HT-29 (cell line): ENCODE measurements at regions not wholly inside any gene's neighbourhood (a gene's known extent, or its start where the extent isn't known, plus 50 kb on each side); places are given as distances from the start of the nearest gene placed in this dataset.

ENCODE experiments used
- DNase-seq: peaks from one replicate; pipeline ENCODE4 v3.0.0-alpha.2; 2015; ENCODE audit warnings: low spot score

DNA sequence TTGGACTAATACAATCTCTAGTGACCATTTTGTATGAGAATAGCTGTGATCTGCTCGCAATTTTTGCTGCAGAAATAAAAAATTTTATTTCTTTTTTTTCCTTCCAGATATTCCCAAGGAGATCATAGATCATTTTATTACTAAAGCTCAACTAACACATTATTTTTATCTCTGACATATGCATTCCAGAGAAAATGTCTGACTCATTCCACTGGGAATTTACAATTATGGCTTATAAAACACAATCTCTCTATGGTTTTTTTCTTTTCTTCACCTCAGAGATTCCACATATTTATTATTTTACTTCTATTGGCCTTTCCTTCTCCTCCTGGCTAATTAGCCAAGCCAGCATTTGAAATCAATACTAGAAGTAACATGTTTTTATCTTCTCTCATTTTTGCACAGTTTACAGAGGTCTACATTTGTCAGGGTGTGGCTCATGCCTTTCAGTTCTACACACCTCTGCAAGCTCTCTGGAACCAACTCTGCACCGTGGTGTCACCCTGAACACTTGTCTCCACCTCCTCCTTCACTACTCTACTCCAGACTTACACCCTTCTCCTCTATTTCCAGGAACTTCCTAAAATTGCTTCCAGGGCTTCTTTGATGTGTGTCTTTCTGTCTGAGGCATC, 59.8 kb upstream of the GPM6A start:
- DNase-seq = no peak

DNA sequence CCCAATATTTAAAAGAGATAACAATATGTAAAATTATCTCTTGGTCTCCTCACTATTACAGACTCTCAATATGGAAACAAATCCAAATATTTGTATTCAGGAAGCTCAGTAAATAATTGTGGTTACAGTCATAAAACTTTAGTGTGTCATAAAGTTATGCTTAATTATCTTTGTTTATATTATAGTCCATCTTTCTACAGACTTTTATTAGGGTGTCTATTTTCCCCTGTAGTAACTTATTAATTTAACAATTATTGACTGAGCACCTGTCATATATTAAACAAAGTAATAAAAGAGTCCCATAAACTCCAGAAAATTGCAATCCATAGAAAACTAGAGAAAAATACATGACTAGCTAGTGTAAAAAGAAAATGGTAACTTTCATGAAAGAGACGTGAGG, 61.6 kb upstream of the GPM6A start:
- DNase-seq = no peak

DNA sequence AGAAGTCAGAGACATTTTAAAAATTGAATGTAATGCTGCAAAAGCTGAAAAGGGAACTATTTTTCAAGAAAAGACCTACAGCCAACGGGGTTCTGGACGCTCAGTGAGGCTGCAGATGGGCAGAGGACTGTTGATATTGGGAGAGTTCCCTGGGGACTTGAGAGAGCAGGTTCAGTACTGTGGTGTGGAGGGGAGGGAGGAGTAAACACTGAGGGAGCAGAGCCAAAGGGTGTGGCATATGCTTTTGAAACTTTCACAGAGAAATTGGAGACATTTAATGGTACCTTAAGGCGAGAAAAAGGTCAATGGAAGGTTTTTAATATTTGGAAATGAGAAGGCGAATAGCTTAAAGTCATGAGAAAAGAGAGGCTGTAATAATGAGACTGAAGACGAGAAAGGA, 62.2 kb upstream of the GPM6A start:
- no peak for DNase-seq

DNA sequence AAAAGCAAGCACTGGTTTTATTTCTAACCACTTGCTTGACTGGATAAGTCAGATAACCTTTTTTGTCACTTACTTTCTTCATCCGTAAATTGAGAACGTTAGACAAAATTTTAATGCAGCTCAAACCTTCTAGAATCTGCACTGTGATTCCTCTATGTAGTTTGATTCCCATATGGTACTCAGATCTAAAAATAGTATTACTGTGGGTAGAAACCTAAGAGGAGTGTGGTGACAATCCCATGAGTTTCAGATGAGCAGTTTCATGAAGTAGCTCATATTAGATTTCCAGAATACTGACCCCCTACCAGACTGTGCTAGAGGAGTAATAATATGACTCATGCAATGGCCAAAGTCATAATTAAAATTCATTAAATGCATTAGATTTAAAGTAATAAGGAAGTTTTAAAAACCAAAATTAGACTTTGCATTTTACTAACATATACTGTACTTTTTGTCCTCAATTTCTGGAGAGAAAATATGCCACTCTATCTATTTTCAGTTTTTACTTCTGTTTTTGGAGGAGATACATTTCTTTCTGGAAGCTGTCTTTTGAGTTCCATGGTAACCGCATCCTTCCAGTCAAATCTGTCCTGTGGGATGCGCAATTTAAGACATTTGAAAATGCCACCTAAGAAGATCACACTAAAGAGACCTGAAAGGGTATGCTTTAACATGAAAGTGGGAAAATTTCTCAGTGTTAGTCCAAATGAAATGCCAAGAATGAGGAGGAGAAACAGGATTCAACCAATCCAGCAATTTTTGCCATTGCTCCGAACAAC, 64.1 kb upstream of the GPM6A start:
- DNase-seq = no peak

DNA sequence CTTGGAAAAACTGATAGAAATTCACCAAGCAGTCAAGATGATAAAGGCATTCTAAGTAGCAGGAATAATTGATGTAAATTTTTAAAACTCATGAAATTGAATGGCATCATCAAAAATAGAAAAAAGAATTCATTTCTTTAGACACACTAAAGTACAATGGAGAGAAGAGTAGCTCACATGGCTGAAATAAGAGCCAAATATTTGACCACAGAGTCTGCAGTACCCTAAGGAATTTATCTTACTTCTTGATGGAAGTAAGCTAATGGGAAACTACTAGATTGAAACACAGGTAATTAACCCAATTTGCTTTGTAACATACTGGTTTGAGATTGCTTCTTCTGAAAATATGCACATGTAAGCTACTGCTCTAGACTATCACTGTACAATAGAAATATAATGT, 70.8 kb upstream of the GPM6A start:
- no peak for DNase-seq

DNA sequence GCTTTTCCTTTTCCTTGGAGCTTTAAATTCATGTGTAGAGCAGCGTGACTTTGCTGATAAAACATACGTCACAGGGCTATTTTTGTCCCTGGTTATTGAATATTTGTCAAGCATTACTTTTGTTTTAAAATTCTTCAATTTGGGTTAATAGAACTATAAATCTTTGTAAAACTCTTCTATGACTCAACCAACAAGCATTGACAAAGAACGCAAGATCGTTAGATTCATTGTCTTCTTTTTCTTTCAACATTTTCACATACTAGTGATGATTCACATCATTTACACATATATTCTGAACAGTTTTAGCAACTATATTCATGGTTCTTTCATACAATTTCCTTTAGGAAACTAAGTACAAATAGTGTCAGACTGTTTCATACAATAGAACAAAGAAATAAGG, 72.0 kb upstream of the GPM6A start:
- DNase-seq = no peak

DNA sequence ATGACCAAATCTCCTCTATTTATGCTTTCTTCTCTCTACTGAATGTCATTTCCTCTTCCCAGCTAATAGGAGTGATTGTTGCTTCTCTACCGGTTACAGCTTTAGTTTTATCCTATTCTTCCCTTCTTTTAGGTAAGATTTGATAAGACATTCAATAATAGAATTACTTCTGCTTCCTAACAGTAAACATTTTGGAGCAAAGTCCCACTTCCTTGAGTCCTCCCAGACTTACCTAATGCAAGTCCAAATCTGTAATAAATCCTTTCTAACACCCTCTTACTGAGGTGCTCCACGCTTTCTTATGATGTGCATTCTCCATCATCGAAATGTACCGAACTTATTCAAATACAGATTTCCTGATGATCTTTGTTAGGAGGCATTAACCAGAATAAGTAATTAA, 79.2 kb upstream of the GPM6A start:
- no peak for DNase-seq

DNA sequence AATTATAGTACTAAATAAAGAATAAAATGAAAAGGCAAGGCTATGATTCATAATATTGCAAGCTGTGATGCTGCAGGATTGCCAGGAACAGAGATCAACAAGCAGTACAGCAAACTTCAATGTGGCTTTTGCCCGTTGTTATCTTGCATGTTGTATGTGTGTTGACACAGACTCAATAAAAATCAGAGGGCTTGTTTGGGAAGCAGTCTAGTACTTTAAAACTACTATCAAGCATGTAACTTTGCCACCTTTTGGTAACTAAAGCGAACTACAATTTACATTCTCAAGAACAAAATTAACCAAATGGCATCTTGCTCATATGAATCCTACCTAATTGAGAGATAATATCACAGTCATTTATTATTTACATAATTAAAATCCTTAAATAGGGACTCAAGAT, 79.8 kb upstream of the GPM6A start:
- peak; percentile 40 for DNase-seq

DNA sequence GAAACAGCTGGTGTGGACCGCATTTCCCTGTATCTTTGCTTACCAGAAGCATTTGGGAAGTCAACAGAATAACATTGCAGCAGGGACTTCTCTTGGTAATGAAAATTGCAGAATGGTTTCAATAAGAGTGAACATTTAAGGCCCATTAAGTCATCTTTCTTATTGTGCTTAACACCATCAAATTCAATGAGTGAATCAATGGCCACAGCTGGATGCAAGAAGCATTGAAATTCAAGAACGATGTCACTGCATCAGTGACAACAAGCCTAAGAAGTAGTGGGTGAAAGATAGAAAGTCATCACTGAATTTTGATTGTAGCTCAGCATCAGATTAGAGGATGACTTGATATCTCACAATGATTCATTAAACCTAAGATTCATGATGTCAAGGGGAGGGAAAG, 93.9 kb upstream of the GPM6A start:
- DNase-seq = no peak

DNA sequence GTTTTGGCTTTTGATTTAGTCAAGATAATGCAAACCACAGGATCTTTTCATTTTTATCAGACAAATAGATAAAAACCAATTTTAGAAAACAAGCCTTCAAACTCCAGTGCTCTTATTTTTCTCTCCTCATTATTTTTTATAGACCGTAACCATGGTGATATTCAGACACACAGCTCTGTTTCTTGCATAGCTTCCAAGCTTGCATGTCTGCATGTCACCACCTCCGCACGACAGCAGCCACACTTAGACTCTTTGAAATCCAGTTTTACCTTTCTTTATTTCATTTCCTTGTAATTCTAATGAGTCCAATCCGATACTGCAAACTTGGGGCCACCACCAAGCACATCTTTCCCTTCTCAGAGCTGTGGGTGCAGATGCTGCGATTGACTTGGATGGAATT, 94.3 kb upstream of the GPM6A start:
- no peak for DNase-seq

DNA sequence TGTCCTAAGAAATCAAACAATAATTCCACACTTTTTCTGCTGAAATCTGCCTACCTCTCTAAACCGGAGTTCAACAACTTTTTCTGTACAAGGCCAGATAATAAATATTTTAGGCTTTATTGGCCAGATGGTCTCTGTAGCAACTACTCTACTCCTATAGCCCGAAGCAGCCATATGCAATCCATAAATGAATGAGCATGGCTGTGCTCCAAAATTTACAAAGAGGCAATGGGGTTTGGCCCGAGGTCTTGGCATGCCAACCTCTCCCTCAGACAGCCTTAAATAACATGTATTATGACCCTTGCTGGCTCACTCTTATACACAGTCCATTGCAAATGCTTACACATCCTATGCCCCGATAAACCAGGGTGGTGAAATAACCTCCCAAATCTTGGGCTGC, 98.6 kb upstream of the GPM6A start:
- DNase-seq = no peak

DNA sequence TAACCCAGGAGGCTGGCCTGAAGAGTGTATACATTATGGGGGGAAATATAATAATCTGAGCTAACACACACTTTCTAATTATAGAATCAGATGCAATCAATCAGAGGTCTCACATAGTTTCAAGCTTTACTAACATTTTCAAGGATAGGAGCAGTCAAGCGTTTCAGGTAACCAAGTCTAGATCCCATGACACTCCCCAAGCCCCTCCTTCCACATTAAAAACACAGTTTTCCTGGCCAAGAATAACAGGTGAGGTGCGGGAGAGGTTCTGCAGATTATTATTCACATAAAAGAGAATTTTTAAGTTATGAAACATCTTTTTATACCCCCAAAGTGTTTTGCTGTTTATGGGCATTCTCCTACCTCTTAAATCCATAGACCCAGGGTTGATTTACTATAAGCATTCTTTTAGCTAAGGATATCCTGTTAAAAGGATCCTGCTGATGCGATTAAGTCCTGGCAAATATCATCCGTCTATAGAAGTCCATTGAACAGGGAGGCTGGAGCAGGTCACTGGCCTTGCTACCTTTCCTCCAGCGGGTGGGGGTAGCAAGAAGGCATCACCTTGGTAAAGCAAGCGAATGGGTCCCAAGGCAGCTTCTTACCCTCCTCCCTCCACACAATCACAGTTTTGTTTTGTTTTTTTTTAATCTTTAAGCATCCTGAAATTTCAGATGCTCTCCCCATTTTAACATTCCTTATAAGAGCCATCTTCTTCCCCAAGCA, 104.7 kb upstream of the GPM6A start:
- no peak for DNase-seq

DNA sequence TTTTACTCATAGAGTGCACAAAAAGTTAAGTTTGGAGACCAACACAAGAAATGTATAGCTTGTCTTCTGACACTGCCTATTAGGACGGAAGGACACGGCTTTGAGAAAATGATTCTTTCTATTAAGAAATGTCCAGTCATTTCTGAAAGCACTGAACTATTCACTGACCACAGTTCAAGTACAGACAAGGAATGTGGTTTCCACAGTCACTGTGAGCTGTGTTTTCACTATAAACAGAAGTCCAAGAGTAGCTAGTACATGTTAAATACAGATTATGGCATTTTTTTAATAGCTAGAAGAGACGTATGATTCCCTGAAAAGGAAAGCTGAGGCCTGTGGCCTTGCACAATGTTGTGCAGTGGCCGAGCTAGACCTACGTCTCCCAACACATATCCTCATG, 115.1 kb upstream of the GPM6A start:
- no peak for DNase-seq

DNA sequence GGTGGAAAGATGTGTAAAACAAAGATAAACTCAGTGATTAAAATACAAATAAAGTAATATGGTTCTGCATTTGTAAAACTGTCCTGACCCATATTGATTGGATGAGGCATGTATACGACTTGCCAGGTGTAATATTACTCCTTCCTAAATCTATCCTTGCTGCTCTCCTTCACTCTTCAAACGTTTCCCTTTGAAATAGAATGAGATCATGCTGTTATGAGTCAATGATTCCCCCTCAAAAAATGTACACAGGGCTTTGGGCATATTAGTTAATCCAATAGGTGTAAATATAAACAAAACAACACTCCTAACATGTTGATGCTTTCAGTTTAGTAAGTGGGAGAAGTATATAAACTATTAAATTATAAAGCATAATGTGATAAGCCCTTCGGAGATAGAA, 117.4 kb upstream of the GPM6A start:
- no peak for DNase-seq

DNA sequence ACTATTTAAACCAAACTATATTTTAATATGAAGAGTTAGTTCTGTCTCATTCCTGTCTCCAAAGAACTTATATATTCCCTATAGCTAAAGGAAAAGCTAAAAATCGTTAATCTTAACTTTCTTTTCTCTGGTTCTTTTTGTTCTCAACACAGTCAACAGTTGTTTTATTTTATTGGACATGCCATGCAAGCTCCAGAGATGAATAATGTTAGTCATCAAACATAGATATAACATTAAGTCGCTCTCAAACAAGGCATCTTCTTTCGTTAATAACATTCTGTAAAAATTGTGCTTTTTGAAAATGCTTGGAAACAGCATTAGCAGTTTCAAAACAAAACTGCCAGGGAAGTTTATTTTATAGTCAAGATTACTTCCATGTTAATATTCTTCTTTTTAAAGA, 117.9 kb upstream of the GPM6A start:
- no peak for DNase-seq

DNA sequence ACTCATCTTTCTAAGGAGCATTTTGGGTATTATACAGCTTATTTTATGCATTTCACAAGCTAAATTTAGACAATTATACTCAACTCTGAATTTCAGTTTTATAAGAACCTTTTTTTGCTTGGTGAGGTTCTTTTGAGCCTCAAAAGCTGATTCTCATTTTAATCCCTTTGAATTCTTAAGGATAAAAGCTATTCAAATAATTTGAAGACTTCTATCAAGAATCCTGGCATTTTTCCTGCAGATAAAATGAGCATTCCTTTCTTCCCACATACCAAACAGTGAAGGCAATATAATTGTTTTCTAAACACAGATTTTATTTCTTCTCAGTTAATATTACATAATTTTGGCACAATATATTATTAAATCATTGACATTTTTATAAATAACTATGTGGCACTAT, 118.4 kb upstream of the GPM6A start:
- no peak for DNase-seq

DNA sequence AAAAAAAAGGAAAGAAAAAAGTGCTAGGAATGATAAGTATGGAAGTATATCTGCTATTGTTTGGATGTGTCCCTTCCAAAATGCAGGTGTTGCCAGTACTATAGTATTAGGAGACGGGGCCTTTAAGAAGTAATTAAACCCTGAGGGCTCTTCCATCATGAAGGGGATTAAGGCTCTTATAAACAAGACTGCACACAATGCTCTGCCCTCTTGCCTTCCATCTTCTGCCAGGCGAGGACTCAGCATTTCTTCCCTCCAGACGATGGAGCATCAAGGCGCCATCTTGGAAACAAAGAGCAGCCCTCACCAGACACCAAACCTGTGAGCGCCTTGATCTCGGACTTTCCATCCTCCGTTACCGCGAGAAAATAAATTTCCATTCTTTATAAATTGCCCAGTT, 120.1 kb upstream of the GPM6A start:
- DNase-seq = no peak

DNA sequence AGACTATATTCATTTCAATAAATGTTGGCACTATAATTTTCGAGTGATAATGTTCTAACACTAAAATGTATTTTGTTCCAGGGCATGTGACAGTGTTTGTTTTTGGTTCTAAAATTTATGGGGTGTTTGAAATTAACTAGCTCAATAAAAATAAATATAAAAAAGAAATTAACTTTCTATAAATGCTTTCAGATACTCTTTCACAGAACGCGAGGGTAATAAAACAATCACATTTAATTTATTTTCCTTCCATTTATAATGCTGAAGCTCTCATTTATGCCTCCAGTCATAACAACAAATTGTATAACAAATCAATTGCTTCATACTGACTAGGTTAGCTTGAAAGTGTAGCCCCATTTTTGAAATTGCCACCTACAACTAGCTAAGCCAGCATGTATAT, 122.4 kb upstream of the GPM6A start:
- DNase-seq = no peak

DNA sequence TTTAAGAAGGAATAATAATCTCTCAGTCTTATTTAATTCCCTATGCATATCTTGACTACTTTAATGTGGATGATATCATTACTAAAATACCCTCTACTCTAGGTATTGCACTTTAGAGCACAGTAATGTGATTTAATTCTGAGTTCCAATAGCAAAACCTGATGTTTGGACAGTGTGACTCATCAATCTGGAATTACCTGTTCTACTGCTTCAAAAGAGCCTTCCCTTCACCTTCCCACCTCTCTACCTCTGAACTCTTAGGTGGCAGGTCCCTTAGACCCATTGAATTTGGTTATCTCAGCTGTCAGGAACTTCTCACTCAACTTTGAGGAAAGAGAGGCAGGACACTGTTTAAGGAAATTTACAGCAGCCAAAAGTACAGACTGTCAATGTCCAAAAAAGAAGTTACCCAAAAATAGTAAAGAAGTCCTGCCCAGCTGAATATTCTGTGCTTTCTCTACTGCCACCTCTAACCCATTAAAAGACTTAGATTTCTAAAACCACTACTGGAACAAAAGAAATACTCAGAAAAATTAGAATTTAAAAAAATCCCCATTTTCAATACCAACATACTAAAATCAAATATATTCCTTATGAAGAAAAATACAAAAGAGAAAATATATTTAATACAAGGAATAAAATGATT, 123.1 kb upstream of the GPM6A start:
- DNase-seq = peak; percentile 79

DNA sequence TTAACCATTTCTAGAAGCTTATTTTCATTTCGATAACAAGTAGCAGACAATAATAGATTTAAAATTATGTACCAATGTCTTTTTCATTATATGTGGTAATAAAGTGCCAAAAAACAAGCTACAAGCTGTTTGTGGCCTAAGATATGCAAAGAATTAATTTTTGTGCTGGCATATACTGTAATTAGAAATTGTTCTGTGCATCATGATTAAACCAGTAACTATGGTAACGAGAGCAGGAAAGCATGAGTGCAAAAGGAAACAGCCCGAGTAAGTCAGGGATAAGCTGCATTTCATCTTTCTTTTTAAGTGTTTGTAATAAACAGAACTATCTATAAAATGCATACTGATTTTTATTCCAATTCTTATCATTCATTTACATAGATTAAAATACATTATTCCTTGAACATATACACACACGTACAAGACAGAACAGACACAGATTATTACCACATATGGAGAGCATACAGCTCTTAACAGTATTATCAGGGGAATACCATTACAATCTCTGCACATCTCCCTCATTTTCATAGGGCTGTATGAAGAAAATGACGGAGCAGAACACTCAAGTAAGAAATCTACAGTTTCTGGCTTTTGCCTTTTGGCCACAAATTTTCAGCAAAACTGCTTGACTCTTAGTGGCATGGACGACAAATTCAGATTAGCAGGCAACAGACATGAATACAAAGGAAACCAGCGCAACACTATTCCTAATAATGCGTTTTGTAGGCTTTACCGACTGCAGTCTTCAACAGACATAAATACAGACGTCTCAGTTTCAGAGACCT, 121.3 kb upstream of the WDR17 start:
- no peak for DNase-seq

DNA sequence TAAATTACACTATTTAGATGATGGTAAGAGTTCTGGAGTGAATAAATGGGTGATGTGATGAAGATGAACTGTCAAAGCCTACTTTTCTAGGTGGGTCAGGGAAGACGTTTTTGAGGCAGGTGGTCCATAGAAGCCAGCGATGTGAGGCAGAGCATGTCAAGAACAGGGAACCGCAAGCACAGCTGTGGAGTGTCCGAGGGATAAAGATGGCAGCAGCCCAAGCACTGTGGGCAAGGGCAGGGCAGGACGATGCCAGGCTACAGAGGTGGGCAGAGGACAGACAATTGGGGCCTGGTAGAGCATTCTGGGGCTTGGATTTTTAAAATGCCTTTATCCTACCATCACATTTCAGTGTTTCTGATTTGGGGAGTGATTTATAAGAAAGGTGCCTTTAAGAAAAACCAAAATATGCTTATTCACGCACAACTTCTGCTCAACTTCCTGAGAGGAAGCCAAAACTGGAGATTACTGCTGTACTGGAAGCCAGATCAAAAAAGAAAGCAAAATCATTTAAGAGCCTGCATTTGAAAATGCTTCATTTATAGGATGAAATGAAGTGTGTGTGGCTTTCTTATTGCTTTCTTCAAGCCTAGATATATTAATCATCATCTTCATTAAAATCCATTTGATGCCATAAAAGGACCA, 119.0 kb upstream of the WDR17 start:
- DNase-seq = no peak
